ENCODE measurements at regions not wholly inside any gene's neighbourhood (a gene's known extent, or its start where the extent isn't known, plus 50 kb on each side); places are given as distances from the start of the nearest gene placed in this dataset.

GRCh38 chr1:184828369-184828717 lies 73.7 kb upstream of the EDEM3 start:
- Histone ChIP-seq H3K4me3 (no peak overlapping the region), H3K27me3 (no peaks in the 10 kb centered on the region), H3K27ac (peak overlapping the region in 4 of 5 donors; percentile 17 to 65 (median 42)), H3K4me1 (peaks cover 0 to 52% (median 26%) of the 10 kb centered on the region in 4 donors), H3K9me3 (no peaks in the 10 kb centered on the region), H3K36me3 (peaks cover 7 to 22% (median 15%) of the 10 kb centered on the region in 4 donors)
- no peak for DNase-seq
- 77 to 89% (median 83%) methylated on average over 2 of the region's 2 CpGs for WGBS, 5 donors
- TF ChIP-seq POLR2A (IDR thresholded peaks at IDR 0.05) = no peak
- intact Hi-C loops (cut with DNase I; ENCODE audit: low total_unique reads) = no loop called here

DNA sequence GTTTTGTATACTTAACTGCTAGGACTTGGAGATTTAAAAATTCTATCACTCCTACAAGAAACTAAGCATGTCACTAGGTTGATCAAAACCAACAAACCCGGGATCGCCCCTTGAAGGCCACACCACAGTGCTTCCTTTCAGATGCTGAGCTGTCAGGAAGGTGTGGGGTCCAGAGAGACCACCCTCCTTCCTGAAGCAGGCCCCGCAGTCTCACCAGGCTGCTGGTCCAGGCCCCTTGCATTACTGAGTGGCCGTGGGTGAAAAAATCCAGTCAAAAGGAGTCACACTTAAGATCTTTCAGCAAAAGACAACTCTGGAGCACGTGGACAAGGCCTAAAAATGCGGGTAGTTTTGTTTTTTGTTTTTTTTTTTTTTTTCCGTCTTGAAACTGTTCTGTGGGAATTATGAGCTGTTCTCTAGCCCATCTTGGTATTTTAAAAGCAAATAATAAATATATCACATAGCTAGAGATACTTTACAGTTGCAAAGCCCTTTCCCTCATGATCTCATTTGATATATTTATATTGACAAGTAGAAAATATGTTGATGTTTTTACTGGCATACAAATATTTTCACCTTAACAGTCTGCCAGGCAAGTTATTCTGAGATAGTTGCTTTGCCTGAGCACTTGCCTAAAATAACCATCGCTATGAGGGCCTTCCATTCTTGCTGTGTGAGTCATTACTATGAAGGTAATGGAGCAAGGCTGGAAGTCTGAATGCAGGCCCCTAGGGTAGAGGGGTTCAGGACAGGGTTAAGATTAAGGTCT lies 73.1 kb upstream of the EDEM3 start:
- Histone ChIP-seq H3K27ac (peak overlapping the region in 4 of 5 donors; percentile 17 to 67 (median 64)), H3K9me3 (no peaks in the 10 kb centered on the region), H3K36me3 (peaks cover 11 to 27% (median 18%) of the 10 kb centered on the region in 4 donors), H3K4me1 (peaks cover 0 to 57% (median 29%) of the 10 kb centered on the region in 4 donors), H3K27me3 (no peaks in the 10 kb centered on the region), H3K4me3 (no peak overlapping the region)
- DNase-seq = no peak
- 76 to 90% (median 86%) methylated on average over 8 of the region's 8 CpGs for WGBS, 5 donors
- intact Hi-C loops (cut with DNase I; ENCODE audit: low total_unique reads) = no loop called here
- TF ChIP-seq POLR2AphosphoS5 (IDR thresholded peaks at IDR 0.05) = peak in 1 of 3 donors; percentile 13
- TF ChIP-seq, protein P1, sequence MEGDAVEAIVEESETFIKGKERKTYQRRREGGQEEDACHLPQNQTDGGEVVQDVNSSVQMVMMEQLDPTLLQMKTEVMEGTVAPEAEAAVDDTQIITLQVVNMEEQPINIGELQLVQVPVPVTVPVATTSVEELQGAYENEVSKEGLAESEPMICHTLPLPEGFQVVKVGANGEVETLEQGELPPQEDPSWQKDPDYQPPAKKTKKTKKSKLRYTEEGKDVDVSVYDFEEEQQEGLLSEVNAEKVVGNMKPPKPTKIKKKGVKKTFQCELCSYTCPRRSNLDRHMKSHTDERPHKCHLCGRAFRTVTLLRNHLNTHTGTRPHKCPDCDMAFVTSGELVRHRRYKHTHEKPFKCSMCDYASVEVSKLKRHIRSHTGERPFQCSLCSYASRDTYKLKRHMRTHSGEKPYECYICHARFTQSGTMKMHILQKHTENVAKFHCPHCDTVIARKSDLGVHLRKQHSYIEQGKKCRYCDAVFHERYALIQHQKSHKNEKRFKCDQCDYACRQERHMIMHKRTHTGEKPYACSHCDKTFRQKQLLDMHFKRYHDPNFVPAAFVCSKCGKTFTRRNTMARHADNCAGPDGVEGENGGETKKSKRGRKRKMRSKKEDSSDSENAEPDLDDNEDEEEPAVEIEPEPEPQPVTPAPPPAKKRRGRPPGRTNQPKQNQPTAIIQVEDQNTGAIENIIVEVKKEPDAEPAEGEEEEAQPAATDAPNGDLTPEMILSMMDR (IDR thresholded peaks at IDR 0.05) = no peak

DNA sequence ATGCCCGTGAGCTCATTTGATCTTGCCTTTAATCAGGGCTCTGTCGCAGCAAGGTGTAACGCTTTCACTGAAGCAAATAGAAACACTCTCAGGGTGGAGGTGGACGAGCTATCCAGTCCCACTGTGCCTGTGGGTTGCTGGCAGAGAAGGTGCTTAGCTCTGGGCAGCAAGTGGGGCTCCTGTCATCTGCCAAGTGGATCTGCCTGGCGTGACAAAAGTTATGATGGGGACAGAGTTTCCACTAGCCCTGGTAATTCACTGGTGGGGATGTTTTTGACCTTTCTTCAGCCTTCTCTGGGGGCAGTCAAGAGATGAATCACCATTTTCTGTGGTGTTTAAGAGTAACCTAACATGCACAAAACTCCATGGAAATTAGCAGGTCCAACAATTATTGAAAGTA lies 71.3 kb upstream of the EDEM3 start:
- TF ChIP-seq EP300 (IDR thresholded peaks at IDR 0.05) (no peak), POLR2AphosphoS5 (IDR thresholded peaks at IDR 0.05) (no peak), POLR2A (IDR thresholded peaks at IDR 0.05) (no peak)
- TF ChIP-seq, protein P1 (IDR thresholded peaks at IDR 0.05) = no peak
- Histone ChIP-seq H3K4me1 (peaks cover 0 to 67% (median 41%) of the 10 kb centered on the region in 4 donors), H3K9me3 (no peaks in the 10 kb centered on the region), H3K27ac (peak overlapping the region in 3 of 5 donors; percentile 38 to 65 (median 56)), H3K4me3 (no peak overlapping the region), H3K27me3 (no peaks in the 10 kb centered on the region), H3K36me3 (peaks cover 16 to 35% (median 30%) of the 10 kb centered on the region in 4 donors)
- WGBS, 5 donors = 81 to 92% (median 89%) methylated on average over 5 of the region's 5 CpGs
- DNase-seq = no peak
- intact Hi-C loops (cut with DNase I; ENCODE audit: low total_unique reads) = no loop called here

- no peak overlapping the region for H3K4me3 ChIP-seq
- peaks cover 19 to 35% (median 31%) of the 10 kb centered on the region in 4 donors for H3K36me3 ChIP-seq
- no peak for DNase-seq
- no peaks in the 10 kb centered on the region for H3K27me3 ChIP-seq
- peaks cover 0 to 67% (median 41%) of the 10 kb centered on the region in 4 donors for H3K4me1 ChIP-seq
- TF ChIP-seq EP300 (IDR thresholded peaks at IDR 0.05) (no peak), POLR2AphosphoS5 (IDR thresholded peaks at IDR 0.05) (no peak), POLR2A (IDR thresholded peaks at IDR 0.05) (no peak)
- TF ChIP-seq, protein P1 (IDR thresholded peaks at IDR 0.05) = no peak
- no peaks in the 10 kb centered on the region for H3K9me3 ChIP-seq
- WGBS, 5 donors = 29 to 73% (median 56%) methylated on average over 1 of the region's 1 CpG
- H3K27ac ChIP-seq = peak overlapping the region in 3 of 5 donors; percentile 38 to 65 (median 56)
- intact Hi-C loops (cut with DNase I; ENCODE audit: low total_unique reads) = no loop called here
Measured at GRCh38 chr1:184825571-184825970, 70.9 kb upstream of the EDEM3 start.

All from stomach (tissue), 8 donors.